ENCODE measurements at regions not wholly inside any gene's neighbourhood (a gene's known extent, or its start where the extent isn't known, plus 50 kb on each side); places are given as distances from the start of the nearest gene placed in this dataset.
A peak's percentile ranks its signal among the peaks of the same experiment; 100 is the strongest.

DNA sequence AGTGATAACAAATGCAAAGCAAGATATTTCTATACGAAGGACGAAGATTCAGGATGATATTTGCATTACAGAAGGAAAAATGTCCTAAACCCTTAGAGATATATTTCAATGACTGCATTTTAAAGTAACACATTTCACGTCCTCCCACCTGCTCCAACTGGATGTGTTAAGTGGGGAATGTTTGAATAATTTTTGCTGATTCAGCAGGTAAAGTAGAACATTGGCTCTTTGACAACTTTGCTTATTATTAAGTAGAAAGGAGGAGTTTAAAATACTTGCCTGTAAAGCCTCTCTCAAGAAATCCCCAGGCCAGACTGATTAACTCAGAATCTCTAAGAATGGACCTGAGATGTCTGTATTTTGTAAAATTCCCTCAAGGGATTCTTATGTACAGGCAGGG, 1165.2 kb upstream of the PRKX start:
- no peak for DNase-seq (ENCODE audit: low spot score)

DNA sequence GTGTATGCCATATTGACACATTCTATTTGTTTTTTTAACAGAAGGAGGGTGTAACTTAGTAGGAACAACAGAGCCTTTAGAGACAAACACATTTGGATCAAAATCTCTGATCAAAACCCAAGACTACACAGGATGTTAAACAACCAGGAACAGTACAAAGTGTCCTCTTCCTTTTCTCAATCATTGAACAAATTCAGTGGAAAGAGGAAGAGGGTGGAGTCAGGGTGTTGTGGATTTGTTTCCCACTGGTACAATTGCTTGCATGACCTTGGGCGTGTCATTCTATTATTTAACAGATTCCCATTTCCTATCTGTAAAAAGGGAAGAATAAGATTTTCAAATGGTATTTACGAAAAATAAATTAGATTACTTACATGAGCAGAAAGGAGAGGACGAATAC, 1162.8 kb upstream of the PRKX start:
- no peak for DNase-seq (ENCODE audit: low spot score)

DNA sequence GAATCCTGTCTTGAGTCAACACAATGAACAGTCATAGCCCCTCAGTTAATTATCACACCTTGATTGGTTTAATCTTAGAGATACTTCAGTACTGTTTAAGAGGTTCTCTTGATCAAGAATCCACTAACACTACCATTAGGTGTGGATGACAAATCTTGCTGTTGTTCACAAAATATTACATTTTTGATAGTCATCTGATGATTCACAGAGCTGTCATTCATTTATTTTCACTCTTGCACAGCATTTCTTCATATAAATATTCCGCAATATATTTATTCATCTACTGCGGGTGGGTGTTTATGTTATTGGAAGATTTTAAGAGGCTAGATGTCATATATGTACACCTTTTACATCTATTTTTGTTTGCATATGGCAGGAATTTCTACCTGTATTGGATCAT, 1138.1 kb upstream of the PRKX start:
- DNase-seq (ENCODE audit: low spot score) = no peak

DNA sequence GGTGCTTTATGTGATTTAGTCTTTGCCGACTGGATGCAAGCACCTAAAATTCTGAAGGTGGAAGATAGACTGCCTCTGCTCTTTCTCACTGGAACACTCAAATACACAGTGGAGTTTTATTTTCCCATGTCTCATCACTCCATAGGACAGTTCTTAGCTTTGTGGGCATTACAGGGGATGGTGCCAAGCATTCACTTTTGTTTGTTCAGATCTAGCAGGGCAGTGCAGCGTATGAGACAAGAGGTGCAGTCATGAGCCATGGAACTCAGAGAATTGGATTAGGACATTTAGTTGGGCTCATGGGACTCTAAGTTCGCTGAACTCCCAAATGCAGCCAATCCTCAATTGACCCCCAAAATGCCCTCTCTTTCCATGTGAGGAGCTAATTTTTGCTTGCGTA, 1136.9 kb upstream of the PRKX start:
- no peak for DNase-seq (ENCODE audit: low spot score)

DNA sequence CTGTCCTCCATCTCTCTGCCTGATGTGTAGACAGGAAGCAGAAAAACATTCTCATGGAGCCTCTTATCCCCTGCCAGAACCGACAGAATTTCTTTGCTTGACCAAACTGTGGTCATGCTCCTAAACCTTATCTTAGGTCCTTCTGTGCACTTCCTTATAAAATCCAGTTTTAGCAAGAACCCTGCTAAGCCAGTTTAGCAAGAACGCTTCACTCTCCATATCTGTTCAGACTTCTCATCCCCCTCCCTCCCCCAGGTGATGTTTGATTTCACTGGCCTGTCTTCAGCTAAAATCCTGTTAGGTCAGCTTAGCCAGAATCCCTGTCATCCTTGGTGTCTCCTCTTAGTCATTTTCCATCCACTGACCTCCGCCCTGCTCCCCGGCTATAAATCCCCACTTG, 1130.9 kb upstream of the PRKX start:
- DNase-seq (ENCODE audit: low spot score) = no peak

DNA sequence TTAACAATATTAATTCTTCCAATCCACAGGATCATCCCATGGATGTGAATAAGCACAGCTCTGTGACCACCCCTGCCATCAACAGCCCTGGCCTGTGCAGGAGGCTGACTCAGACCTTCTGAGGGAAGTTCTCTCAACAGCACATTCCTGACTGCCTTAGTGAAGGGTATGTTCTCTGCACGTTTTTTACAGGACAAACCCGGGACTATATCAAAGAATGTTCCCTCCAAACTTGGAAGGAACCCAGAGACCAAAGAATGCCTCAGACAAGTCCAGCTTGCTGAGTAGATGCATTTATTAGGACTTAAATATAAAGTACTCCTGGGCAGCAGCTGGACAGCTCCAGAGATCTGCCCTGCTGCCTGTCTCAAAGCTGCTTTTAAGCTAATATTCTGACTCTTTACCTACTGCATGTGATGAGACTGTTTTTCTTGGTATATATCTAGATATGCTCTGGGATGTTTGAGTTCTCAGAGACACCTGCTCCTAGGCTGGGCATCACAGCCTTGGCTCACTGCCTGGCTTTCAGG, 1127.8 kb upstream of the PRKX start:
- DNase-seq (ENCODE audit: low spot score) = no peak

DNA sequence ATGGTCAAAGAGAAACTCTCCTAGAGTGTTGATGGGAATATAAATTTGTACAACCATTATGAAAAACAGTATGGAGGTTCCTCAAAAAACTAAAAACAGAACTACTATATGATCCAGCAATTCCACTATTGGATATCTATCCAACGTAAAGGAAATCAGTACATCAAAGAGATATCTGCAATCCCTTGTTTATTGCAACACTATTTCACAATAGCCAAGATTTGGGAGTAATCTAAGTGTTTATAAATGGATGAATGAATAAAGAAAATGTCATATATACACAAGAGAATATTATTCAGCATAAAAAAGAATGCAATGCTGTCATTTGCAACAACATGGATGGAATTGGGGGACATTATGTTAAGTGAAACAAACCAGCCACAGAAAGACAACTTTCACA, 1118.1 kb upstream of the PRKX start:
- DNase-seq (ENCODE audit: low spot score) = no peak

DNA sequence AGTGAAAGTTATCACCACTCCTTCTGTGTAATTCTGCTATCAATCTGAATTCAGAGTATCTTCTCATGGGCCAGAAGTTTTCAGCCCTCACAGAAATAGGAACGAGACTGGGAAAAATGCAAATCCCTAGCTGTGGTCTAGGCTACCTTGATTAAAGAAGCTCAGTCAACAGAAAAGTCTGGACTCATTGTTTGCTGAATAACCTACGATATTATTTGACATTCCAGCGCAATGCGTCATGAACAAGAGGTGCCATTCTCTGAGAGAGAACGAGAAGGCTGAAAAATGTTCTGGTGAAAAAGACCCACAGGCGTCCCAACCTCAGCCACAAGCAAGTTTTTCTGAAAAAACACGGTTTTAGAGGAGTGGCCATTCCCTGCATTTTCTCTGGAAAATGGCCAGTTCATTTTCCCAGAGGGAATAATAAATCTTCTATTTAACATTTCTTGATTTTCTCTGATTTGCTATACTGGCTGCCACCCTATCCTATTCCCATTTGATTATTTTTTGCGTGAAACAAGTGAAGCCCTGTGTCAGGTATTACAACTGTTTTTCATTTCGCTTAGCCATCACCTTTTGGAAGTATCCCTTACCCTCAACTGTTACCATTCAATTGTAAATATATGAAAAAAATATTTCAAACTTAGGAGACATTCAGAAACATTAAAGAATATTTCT, 1117.6 kb upstream of the PRKX start:
- DNase-seq (ENCODE audit: low spot score) = peak; percentile 29

DNA sequence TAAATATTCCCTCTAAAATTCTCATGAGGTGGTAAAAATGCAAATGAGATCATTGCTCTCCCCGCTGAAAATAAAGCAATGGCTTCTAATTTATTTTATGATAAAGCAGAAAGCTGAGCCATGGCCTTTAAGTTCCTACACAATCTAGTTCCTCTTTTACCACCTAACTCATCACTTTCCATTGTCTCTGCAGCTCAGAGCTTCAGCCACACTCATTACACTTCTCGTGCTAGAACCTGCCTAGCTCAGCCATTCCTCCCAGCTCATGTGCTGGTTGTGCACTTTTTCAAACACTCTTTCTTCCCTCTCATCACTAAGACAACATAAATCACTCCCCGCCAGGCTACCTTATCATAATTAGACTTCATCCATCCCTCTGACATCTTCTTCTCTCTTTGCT, 1112.1 kb upstream of the PRKX start:
- DNase-seq (ENCODE audit: low spot score) = no peak

DNA sequence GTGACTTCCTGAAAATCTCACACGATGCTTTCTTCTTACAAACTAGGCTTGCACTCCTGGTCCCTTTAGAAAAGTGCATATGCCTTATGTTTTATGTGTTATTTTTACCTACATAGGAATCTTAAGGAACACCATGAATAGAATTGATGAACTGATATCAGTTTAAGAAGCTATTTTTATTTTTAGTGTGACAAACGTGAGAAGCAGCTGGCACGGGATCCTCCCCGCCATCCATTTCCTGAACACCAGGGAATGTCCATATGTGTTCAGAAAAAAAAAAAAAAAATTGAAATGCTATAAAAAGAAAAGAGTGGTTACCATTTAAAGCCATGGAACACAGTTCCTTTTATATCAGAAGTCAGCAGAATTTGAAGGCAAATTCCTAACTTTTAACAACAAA, 1096.1 kb upstream of the PRKX start:
- DNase-seq (ENCODE audit: low spot score) = no peak

DNA sequence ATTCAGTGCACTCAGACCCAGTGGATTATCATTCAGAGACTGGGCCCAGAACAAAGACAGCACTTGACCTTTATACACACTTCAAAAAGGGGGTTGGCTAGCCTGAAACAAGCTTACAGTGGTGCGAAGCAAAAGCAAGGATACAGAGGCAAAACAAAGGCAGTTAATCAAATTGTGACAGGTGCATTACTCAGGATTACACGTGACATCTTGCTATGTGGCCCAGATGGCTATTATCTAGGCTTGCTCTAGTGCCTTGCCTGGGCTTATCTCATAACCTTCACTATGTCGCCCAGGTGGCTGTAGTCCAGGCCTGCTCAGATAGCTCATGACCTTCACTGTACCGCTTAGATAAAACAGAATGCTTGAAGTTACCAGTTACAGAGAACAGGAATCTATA, 1092.1 kb upstream of the PRKX start:
- DNase-seq (ENCODE audit: low spot score) = peak; percentile 3

DNA sequence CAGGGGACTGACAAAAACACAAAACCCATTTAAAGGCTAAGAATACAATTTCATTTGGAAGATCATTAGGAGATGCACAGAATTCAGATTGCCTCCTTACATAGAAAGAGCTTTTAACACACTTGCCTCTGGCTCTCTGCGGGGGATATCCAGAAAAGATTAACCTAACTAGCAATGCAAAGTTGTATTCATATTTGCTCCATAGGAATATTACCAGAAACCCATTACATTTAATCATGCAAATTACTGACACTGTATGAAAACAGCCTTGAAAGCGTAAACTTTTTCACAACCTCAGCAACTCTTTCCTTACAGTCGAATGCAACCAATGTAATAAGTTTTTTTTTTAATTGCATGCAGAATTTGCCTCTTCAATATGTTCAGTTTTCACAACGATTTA, 1087.3 kb upstream of the PRKX start:
- DNase-seq (ENCODE audit: low spot score) = no peak

DNA sequence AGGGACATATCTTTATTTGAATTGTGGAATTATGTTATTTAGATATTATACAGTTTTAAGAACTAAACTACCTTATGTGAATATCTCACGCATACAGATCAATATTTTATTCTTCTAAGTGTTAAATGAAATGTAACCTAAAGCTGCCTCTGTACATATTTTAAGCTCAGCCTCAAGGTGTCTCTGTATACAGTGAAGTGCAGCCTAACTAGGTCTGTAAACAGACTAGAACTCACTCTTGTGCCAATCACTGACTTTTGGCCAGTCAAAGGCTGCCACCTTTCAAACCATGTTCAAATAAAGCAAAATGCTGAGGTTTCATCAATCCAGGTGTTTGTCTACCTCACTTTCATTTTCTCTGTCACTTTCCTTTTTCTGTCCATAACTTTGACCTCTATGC, 1074.5 kb upstream of the PRKX start:
- no peak for DNase-seq (ENCODE audit: low spot score)

DNA sequence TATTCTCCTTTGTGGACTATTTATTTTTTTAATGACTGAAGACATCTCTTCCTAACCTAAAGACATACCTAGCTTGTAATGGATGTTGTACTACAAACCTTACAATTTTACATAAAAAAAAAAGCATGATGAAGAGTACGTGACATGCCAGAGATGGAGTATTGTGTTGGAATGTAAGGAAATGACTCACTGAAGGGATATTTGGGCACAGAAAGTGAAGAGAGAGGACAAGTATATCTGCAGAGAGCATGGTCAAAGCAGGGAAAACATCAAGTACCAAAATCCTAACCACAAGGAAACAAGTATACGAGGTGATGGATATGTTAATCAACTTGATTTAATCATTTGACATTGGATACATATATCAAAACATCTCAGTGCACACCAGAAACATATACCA, 1051.4 kb upstream of the PRKX start:
- peak; percentile 20 for DNase-seq (ENCODE audit: low spot score)

DNA sequence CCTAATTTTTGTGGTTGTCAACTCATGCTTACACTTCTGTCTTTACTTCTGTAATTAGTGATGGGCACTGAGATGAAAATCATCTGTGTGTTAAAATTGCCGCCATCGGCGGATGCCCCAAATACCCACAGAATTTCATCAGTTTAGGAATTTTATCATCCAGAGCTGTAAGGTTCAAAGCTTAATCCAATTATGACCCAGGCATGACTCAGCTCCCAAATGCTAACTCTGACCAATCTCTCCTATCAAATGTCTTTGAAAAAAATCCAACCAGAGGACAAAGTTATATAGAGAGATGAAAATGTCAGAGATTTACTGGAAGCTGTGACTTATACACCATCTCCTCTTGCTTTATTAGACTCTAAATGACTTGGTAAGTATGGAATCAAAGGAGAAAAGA, 1048.7 kb upstream of the PRKX start:
- DNase-seq (ENCODE audit: low spot score) = peak; percentile 26

DNA sequence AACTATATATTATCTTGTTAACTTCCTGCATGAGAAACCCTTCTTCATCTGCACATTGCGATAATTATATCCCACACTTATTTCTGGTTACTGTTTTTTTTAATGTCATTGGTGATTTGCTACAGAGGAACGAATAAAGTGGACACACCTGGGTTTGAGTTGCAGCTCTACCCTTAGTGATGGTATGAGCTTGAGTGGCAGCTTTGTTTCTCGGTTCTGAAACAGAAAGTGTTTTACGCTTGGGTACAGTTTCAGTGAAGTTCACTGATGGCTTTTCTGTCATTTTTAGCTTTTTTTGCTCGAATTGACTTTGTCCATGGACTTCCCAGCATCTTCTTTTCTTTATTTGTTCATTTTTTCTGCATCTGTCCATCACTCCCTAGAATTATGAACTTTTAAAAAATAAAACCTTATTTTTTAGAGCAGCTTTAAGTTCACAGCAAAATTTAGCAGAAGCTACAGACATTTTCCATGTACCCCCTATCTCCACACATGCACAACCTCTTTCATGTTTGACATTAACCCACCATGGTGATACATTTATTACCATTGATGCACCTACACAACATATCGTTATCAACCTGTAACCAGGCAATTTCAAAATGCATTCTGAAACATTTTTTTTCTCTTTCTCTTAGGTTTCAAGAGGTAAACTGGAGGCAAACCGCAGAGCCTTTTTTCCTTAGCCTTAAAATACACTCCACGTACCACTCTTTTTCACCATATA, 1041.6 kb upstream of the PRKX start:
- DNase-seq (ENCODE audit: low spot score) = no peak

DNA sequence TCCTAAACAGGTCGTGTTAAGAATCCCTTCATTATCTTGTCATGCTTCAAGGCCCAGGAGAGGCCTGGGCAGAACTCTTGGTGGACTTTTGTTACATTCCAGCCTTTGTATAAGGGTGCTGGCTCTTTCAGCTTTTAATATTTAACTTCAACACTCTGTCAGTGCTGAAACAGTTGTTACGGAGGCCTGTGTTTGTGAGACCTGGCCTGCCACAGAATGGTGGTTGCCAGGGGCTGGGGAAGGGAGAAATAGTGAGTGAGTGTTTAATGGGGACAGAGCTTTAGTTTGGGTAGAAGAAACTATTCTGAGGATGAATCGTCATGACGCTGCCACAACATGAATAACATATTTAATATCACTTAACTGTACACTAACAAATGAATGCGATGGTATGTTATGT, 1027.6 kb upstream of the PRKX start:
- DNase-seq (ENCODE audit: low spot score) = no peak

DNA sequence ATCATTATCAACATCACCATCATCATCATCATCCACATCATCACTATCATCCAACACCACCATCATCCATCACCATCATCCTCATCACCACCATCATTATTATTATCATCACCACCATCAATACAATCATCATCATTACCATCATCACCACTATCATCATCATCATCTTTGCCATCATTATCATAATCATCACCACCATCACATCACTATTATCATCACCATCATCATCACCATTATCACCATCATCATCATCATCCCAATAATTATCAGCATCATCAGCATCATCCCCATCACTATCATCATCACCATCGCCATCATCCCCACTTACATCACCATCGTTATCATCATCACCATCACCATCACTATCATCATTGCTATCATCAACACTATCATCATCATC, 1021.9 kb upstream of the PRKX start:
- DNase-seq (ENCODE audit: low spot score) = no peak

DNA sequence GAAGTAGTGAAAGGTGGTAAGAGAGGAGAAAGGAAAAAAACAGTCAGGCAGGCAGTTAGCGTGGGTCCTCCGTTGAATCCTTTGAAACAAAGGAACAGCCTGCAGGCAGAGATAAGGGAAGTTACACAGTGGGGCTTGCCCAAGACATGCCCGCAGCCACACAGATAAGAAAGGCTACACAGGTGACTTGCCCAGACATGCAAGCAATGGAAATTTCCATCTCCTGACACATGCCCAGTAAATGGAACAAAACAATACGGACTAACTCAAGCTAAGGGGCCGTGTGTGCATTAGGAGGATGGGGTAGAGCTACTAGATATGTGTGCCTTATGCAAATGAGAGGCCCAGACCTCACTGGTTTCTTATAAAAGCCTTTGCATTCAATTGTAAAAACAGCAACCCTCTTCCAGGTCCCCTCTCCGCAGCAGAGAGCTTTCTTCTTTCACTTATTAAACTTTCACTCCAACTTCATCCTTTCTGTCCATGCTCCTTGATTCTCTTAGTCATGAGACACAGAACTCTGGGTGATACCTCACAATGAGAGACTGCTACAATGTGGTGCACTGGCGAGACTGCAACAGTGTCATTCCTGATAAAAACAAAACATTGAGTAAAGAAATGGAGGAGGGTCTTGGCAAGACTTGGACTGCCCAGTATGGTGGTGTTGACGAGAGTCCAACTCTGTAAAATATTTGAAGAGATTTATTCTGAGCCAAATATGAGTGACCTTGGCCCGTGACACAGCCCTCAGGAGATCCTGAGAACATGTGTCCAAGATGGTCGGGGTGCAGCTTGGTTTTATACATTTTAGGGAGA, 997.4 kb upstream of the PRKX start:
- DNase-seq (ENCODE audit: low spot score) = peak; percentile 42

DNA sequence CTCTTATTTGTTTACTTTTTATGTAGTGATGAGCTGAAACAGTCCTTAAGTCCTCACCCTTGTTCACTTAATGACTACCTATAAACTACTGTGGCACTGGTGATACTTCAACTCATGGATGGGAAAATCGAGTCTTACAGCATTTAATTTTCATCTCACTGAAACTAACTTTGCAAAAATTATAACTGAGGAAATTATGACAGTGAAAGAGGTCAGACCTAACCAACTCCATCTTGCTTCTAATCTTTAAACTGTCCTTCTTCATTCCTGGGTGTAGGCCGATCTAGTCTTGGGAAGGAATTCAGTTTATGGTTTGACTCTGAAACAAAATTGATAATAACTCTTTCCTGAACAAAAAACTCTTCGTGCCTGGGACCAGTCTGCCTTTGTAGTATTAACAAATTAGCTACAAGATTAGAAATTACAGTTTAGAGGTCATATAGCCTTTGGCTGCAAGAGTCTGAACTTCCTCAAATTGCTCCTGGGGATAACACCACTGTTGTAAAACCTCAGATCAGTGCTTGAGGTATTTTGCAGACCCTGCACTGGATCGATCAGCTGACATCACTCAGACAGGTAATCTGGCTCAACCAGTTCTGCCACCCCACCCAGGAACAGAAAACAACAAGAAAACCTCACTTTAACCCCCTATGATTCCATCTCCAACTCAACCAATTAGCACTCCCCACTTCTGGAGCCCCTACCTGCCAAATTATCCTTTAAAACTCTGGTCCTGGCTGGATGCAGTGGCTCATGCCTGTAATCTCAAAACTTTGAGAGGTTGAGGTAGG, 995.7 kb upstream of the PRKX start:
- no peak for DNase-seq (ENCODE audit: low spot score)

DNA sequence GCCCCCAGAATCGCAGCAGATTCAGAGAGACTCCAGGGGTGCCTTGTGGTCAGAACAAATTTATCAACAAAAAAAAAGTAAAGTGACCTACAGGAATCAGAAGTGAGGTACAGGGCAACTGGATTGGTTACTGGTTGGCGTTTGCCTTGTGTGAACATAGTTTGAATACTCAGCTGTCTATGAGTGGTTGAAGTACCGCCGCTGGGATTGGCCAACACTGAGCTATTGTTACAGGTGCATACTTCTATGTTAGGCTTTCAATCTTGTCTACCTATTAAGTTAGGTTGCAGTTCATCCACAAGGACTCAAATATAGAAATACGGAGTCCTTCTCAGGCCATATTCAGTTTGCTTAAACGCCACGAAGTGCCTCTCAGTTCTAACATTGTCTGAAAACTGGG, 993.5 kb upstream of the PRKX start:
- DNase-seq (ENCODE audit: low spot score) = peak; percentile 2

DNA sequence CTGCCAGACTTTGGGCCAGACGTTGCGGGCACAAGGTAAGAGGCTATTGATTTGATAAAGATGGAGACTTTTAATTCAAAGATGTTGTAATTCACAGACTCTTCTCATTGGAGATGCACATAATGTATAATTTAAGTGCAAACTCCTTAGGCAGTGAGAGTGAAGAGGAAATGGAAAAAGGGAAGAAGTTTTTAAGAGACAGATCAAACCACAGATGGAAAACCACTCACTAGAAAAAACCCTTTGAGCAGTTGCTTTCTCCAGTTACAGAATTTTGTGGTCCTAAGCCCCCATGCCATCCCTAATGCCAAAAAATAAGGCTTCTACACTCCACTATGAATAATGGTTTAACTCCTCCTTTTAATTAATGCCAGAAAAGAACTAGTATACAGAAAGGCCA, 977.1 kb upstream of the PRKX start:
- no peak for DNase-seq (ENCODE audit: low spot score)
